ENCODE measurements at regions not wholly inside any gene's neighbourhood (a gene's known extent, or its start where the extent isn't known, plus 50 kb on each side); places are given as distances from the start of the nearest gene placed in this dataset.
"Not testable (repeated sequence)": the region's sequence is repeated elsewhere in the genome, so short reads cannot be mapped to it uniquely, and the experiment has no call there.

GRCh38 chr5:25448646-25449045 is 803.9 kb upstream of the CDH10 start:
- H3K36me3 ChIP-seq (ENCODE audit: control insufficient read depth, low read depth, low read length), result peaks cover 8% of the 10 kb centered on the region
- H3K9ac ChIP-seq (ENCODE audit: low read length), result peak overlapping the region; percentile 57
- H3K27me3 ChIP-seq (ENCODE audit: control insufficient read depth, insufficient read depth, low read length), result no peaks in the 10 kb centered on the region
- peak overlapping the region; percentile 43 for H3K4me3 ChIP-seq (ENCODE audit: low read length)
- peak overlapping the region; percentile 91 for H3K27ac ChIP-seq (ENCODE audit: low read length)
- peaks cover 56% of the 10 kb centered on the region for H3K4me1 ChIP-seq (ENCODE audit: control insufficient read depth, low read depth, low read length)
- no peaks in the 10 kb centered on the region for H3K9me3 ChIP-seq (ENCODE audit: control insufficient read depth, low read depth, low read length)

GRCh38 chr5:25448190-25448621 is 803.4 kb upstream of the CDH10 start:
- H3K9ac ChIP-seq (ENCODE audit: low read length), result peak overlapping the region; percentile 57
- H3K4me3 ChIP-seq (ENCODE audit: low read length), result peak overlapping the region; percentile 43
- no peaks in the 10 kb centered on the region for H3K27me3 ChIP-seq (ENCODE audit: control insufficient read depth, insufficient read depth, low read length)
- peaks cover 56% of the 10 kb centered on the region for H3K4me1 ChIP-seq (ENCODE audit: control insufficient read depth, low read depth, low read length)
- H3K36me3 ChIP-seq (ENCODE audit: control insufficient read depth, low read depth, low read length), result peaks cover 8% of the 10 kb centered on the region
- peak overlapping the region; percentile 91 for H3K27ac ChIP-seq (ENCODE audit: low read length)
- H3K9me3 ChIP-seq (ENCODE audit: control insufficient read depth, low read depth, low read length), result no peaks in the 10 kb centered on the region

- not testable (repeated sequence) for H3K9me3 ChIP-seq (ENCODE audit: control insufficient read depth, low read depth, low read length); H3K27me3 ChIP-seq (ENCODE audit: control insufficient read depth, insufficient read depth, low read length)
- Histone ChIP-seq H3K9ac (ENCODE audit: low read length) (peak overlapping the region; percentile 71), H3K27ac (ENCODE audit: low read length) (peak overlapping the region; percentile 96), H3K36me3 (ENCODE audit: control insufficient read depth, low read depth, low read length) (peaks cover 20% of the 10 kb centered on the region), H3K4me3 (ENCODE audit: low read length) (peak overlapping the region; percentile 37), H3K4me1 (ENCODE audit: control insufficient read depth, low read depth, low read length) (peaks cover 50% of the 10 kb centered on the region)
Measured at GRCh38 chr5:25446061-25446420, 801.3 kb upstream of the CDH10 start.

- H3K9ac ChIP-seq (ENCODE audit: low read length), result peak overlapping the region; percentile 93
- H3K4me3 ChIP-seq (ENCODE audit: low read length), result peak overlapping the region; percentile 100
- peaks cover 25% of the 10 kb centered on the region for H3K36me3 ChIP-seq (ENCODE audit: control insufficient read depth, low read depth, low read length)
- not testable (repeated sequence) for H3K27me3 ChIP-seq (ENCODE audit: control insufficient read depth, insufficient read depth, low read length); H3K9me3 ChIP-seq (ENCODE audit: control insufficient read depth, low read depth, low read length)
- H3K27ac ChIP-seq (ENCODE audit: low read length), result peak overlapping the region; percentile 75
- peaks cover 51% of the 10 kb centered on the region for H3K4me1 ChIP-seq (ENCODE audit: control insufficient read depth, low read depth, low read length)
Measured at GRCh38 chr5:25445381-25446060, 800.7 kb upstream of the CDH10 start.

GRCh38 chr5:25444697-25445096 is 799.9 kb upstream of the CDH10 start:
- Histone ChIP-seq H3K9me3 (ENCODE audit: control insufficient read depth, low read depth, low read length) (no peaks in the 10 kb centered on the region), H3K9ac (ENCODE audit: low read length) (peak overlapping the region; percentile 93), H3K27me3 (ENCODE audit: control insufficient read depth, insufficient read depth, low read length) (no peaks in the 10 kb centered on the region), H3K27ac (ENCODE audit: low read length) (peak overlapping the region; percentile 75), H3K4me1 (ENCODE audit: control insufficient read depth, low read depth, low read length) (peaks cover 45% of the 10 kb centered on the region), H3K36me3 (ENCODE audit: control insufficient read depth, low read depth, low read length) (peaks cover 25% of the 10 kb centered on the region), H3K4me3 (ENCODE audit: low read length) (peak overlapping the region; percentile 100)

GRCh38 chr5:25441810-25442209 is 797.0 kb upstream of the CDH10 start:
- Histone ChIP-seq H3K36me3 (ENCODE audit: control insufficient read depth, low read depth, low read length) (peaks cover 43% of the 10 kb centered on the region), H3K9ac (ENCODE audit: low read length) (peak overlapping the region; percentile 69), H3K9me3 (ENCODE audit: control insufficient read depth, low read depth, low read length) (no peaks in the 10 kb centered on the region), H3K4me1 (ENCODE audit: control insufficient read depth, low read depth, low read length) (peaks cover 39% of the 10 kb centered on the region), H3K4me3 (ENCODE audit: low read length) (peak overlapping the region; percentile 100), H3K27me3 (ENCODE audit: control insufficient read depth, insufficient read depth, low read length) (no peaks in the 10 kb centered on the region), H3K27ac (ENCODE audit: low read length) (no peak overlapping the region)

- Histone ChIP-seq H3K27ac (ENCODE audit: low read length) (no peak overlapping the region), H3K27me3 (ENCODE audit: control insufficient read depth, insufficient read depth, low read length) (no peaks in the 10 kb centered on the region), H3K36me3 (ENCODE audit: control insufficient read depth, low read depth, low read length) (peaks cover 56% of the 10 kb centered on the region), H3K9me3 (ENCODE audit: control insufficient read depth, low read depth, low read length) (no peaks in the 10 kb centered on the region), H3K4me3 (ENCODE audit: low read length) (peak overlapping the region; percentile 100), H3K4me1 (ENCODE audit: control insufficient read depth, low read depth, low read length) (peaks cover 41% of the 10 kb centered on the region), H3K9ac (ENCODE audit: low read length) (no peak overlapping the region)
Measured at GRCh38 chr5:25439025-25439424, 794.2 kb upstream of the CDH10 start.

GRCh38 chr5:25438375-25438774 is 793.6 kb upstream of the CDH10 start:
- H3K36me3 ChIP-seq (ENCODE audit: control insufficient read depth, low read depth, low read length), result peaks cover 58% of the 10 kb centered on the region
- H3K9me3 ChIP-seq (ENCODE audit: control insufficient read depth, low read depth, low read length); H3K9ac ChIP-seq (ENCODE audit: low read length); H3K27ac ChIP-seq (ENCODE audit: low read length); H3K27me3 ChIP-seq (ENCODE audit: control insufficient read depth, insufficient read depth, low read length): not testable (repeated sequence)
- H3K4me3 ChIP-seq (ENCODE audit: low read length), result peak overlapping the region; percentile 100
- H3K4me1 ChIP-seq (ENCODE audit: control insufficient read depth, low read depth, low read length), result peaks cover 41% of the 10 kb centered on the region

- Histone ChIP-seq H3K9ac (ENCODE audit: low read length) (no peak overlapping the region), H3K4me1 (ENCODE audit: control insufficient read depth, low read depth, low read length) (peaks cover 35% of the 10 kb centered on the region), H3K4me3 (ENCODE audit: low read length) (peak overlapping the region; percentile 100), H3K27me3 (ENCODE audit: control insufficient read depth, insufficient read depth, low read length) (no peaks in the 10 kb centered on the region), H3K36me3 (ENCODE audit: control insufficient read depth, low read depth, low read length) (peaks cover 56% of the 10 kb centered on the region), H3K9me3 (ENCODE audit: control insufficient read depth, low read depth, low read length) (no peaks in the 10 kb centered on the region), H3K27ac (ENCODE audit: low read length) (no peak overlapping the region)
Measured at GRCh38 chr5:25436452-25436851, 791.7 kb upstream of the CDH10 start.

GRCh38 chr5:25435882-25436281 is 791.1 kb upstream of the CDH10 start:
- H3K36me3 ChIP-seq (ENCODE audit: control insufficient read depth, low read depth, low read length), result peaks cover 51% of the 10 kb centered on the region
- H3K27me3 ChIP-seq (ENCODE audit: control insufficient read depth, insufficient read depth, low read length), result no peaks in the 10 kb centered on the region
- H3K9ac ChIP-seq (ENCODE audit: low read length), result no peak overlapping the region
- no peak overlapping the region for H3K27ac ChIP-seq (ENCODE audit: low read length)
- H3K9me3 ChIP-seq (ENCODE audit: control insufficient read depth, low read depth, low read length), result no peaks in the 10 kb centered on the region
- H3K4me1 ChIP-seq (ENCODE audit: control insufficient read depth, low read depth, low read length), result peaks cover 32% of the 10 kb centered on the region
- peak overlapping the region; percentile 100 for H3K4me3 ChIP-seq (ENCODE audit: low read length)

- Histone ChIP-seq H3K27ac (ENCODE audit: low read length) (no peak overlapping the region), H3K36me3 (ENCODE audit: control insufficient read depth, low read depth, low read length) (peaks cover 25% of the 10 kb centered on the region), H3K4me3 (ENCODE audit: low read length) (no peak overlapping the region), H3K27me3 (ENCODE audit: control insufficient read depth, insufficient read depth, low read length) (no peaks in the 10 kb centered on the region), H3K4me1 (ENCODE audit: control insufficient read depth, low read depth, low read length) (peaks cover 14% of the 10 kb centered on the region), H3K9me3 (ENCODE audit: control insufficient read depth, low read depth, low read length) (no peaks in the 10 kb centered on the region), H3K9ac (ENCODE audit: low read length) (no peak overlapping the region)
Measured at GRCh38 chr5:25427240-25427639, 782.5 kb upstream of the CDH10 start.

- peaks cover 7% of the 10 kb centered on the region for H3K4me1 ChIP-seq (ENCODE audit: control insufficient read depth, low read depth, low read length)
- H3K27ac ChIP-seq (ENCODE audit: low read length), result no peak overlapping the region
- H3K36me3 ChIP-seq (ENCODE audit: control insufficient read depth, low read depth, low read length), result peaks cover 30% of the 10 kb centered on the region
Measured at GRCh38 chr5:25423271-25423670, 778.5 kb upstream of the CDH10 start.

More at GRCh38 chr5:25423271-25423670, 778.5 kb upstream of the CDH10 start:
- Histone ChIP-seq H3K9ac (ENCODE audit: low read length) (no peak overlapping the region), H3K9me3 (ENCODE audit: control insufficient read depth, low read depth, low read length) (no peaks in the 10 kb centered on the region), H3K4me3 (ENCODE audit: low read length) (no peak overlapping the region), H3K27me3 (ENCODE audit: control insufficient read depth, insufficient read depth, low read length) (no peaks in the 10 kb centered on the region)
